NCI-H2196 treated with DMSO at 0.1 percent for 48 hours (cell line): ENCODE measurements at regions not wholly inside any gene's neighbourhood (a gene's known extent, or its start where the extent isn't known, plus 50 kb on each side); places are given as distances from the start of the nearest gene placed in this dataset.
"Not testable (repeated sequence)": the region's sequence is repeated elsewhere in the genome, so short reads cannot be mapped to it uniquely, and the experiment has no call there.

Experiments
- DNase-seq: peaks from one replicate; lab custom pipeline; 2025; ENCODE audit not compliant: unreplicated experiment; lab: John Stamatoyannopoulos, UW

DNA sequence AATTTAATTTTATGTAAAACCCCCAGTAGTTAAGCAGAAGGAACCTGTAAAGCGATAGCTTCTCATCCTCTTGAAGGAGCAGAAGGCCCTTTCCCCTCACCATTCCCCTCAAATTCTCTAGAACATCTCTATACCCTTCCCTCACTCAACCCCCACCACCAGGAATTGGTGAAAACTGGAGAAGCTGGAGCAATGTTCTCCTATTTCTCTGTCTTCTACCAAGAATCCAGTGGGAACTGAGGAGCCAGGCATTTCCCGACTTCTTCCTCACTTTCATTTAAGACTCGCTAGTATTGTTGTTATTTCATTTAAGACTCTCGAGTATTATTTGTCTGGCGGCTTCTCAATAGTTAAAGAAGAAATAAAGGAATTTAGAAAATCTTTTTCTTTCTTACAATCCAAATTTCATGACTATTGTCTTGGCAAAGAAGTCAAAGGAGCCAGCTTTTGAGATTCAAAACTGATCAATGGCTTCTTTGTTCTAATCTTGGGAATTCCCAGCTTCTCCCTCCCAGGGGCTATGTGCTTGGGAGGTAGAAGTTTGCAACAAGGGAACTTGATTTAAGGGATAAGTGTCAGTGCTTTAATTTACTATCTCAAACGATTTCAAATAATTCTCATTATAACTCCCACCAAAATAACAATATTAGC lies 253.3 kb upstream of the ADGRL2 start:
- no peak for DNase-seq

DNA sequence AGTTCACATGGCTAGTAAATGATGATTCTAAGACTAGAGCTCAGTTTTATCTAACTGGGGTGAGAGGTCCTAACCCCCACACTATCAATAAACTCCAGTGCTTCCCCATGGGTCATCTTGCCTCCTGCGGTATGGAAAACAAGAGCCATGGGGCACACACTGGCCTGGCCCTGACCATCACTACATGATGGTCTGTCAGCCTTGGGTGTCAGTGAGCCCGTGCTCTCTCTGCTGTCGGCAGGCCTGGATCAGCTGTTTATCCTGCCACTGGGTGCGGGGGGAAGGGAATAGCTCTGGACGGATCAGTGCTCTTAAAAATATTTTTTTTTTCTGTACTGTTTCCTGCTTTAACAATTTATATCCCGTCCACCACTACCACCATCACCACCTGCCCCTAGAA lies 255.0 kb upstream of the ADGRL2 start:
- no peak for DNase-seq

- DNase-seq, result no peak
Observed at GRCh38 chr1:81543764-81544163, 257.0 kb upstream of the ADGRL2 start.

DNA sequence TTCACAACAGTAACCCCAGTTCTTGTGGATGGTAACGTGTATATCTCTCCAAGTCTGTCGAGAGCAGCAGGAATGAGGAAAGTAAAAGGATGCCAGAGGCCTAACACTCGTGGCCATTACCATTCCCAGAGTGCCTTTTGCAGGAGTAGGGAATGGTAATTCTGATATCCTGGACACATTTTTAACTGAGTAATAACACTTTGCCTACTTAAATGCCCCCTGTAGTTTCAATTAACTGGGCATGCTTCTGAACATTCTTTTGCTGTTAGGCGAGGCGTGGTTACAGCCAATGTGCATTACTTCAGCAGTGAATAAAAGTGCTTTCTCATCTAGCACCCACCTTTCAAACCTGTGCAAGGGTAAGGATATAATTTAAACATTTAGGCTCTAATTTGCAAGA lies 258.5 kb upstream of the ADGRL2 start:
- no peak for DNase-seq

DNA sequence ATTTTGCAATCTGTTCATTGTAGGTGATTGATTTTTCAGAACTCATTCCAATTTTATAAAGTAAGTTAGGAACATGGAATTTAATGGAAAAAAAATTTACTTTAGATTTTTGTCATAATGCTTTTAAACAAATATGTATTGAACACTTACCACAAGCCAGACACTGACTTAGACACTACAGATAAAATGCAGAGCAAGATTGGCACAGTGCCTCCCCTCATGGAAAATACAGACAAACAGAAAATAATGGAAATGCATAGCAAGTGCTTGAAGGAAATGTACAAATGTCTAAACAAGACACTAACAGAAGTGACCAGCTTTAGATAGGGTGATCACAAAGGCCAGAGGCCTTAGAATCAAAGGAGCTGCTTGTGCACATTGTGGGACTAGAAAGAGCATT lies 260.5 kb upstream of the ADGRL2 start:
- DNase-seq, result no peak

GRCh38 chr1:81529014-81529413 lies 271.7 kb upstream of the ADGRL2 start:
- no peak for DNase-seq

DNA sequence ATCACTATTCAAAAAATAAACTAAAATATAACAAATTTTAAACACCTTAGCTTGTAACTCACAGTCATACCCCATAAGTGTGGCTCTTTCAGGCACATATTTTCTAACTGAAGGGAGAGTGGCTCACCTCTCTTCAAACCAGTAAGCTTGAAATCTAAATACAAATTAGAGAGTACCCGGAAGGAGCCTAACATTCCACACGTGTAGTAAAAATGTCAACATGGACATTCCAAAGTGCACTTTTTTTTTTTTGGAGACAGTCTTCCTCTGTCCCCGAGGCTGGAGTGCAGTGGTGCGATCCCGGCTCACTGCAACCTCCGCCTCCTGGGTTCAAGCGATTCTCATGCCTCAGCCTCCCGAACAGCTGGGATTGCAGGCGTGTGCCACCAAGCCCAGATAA lies 275.6 kb upstream of the ADGRL2 start:
- DNase-seq, result no peak

GRCh38 chr1:81519987-81520386 lies 280.7 kb upstream of the ADGRL2 start:
- DNase-seq, result no peak

DNA sequence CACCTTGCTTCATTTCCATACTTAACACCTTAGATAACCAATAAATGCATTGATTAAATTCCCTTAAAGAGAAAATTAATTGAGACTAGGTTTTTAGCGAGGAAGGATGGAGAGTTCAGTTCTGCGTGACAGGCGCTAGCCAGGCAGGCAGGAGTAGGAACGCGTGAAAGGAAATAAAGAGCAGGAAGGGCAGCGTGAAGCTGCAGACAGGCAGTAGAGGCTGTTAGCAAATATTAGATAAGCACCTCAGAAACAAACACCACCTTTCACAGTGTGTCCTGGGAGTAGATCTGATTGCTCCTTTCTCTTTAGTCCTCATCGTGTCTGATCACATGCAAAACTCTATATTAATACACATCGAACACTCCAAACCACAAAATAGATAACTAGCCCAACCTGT lies 282.7 kb upstream of the ADGRL2 start:
- no peak for DNase-seq

- DNase-seq, result no peak
Observed at GRCh38 chr1:81513796-81514354, 286.9 kb upstream of the ADGRL2 start.

DNA sequence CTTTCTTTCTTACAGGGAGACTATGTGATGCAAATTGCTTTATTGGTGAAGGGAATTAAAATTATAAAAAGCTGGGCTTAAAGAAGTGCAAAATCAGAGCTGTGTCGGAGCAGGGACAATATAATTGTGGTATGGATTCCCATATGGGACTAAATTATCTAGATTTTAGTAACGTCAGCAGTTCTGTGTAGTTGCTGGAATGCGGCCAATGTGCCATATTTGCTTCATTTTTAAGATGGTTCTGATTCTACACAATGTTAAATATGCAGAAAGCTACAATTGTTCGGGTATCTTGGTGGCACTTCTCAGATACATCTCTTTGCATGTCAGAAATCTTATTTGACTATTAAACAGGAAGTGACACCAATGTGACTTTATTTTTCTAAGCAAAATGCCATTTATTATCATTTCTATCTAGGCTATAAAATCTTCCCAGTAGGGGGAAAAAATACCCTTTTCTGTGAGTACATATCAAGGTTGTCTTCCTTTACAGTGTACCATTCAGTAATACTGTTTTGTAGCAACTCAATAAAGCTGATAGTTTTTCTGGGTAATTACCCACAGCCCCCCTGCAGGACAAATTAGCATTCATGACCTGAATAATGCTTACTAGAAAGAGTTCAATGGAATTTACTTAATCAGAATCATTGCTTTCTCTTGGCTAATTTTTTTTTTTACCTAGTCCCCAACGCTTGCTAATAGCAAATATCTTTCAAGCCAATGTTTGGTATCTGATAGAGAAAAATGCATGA lies 288.3 kb upstream of the ADGRL2 start:
- no peak for DNase-seq

DNA sequence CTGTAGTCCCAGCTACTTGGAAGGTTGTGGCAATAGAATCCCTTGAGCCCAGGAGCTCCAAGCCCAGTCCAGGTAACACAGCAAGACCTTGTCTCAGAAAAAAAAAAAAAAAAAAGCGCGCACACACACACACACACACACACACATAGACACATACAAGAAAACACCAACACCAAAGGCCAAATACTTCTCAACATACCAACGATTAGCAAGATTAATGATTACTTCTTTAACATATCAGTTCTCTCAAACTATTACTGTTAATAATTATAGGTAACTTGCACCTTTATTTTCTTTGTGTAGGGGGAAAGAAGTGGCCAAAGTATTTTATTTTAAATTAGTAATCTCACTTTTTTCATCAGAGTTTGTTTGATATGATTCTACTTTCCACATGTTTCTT lies 289.5 kb upstream of the ADGRL2 start:
- DNase-seq, result no peak

DNA sequence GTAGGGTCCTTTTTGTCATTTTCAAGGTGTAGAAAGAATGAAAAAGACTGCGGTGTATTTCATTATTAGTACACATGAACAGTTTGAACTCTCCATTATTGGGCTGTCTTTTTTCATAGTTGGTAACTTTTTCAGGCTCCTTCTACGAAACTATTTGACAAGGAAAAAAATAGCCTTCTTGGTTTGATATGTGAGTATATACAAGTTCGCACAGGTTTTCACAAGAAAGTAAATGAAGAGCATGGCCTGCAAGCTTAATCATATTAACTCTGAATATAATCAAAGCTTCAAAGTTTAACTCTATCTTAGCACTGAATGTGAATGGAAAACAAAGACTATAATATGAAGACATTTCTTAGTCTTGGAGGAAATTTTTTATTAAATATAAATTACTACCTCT lies 290.0 kb upstream of the ADGRL2 start:
- DNase-seq, result no peak

- no peak for DNase-seq
Observed at GRCh38 chr1:81509594-81509993, 291.1 kb upstream of the ADGRL2 start.

GRCh38 chr1:81506699-81507098 lies 294.0 kb upstream of the ADGRL2 start:
- DNase-seq, result no peak

- DNase-seq, result no peak
Observed at GRCh38 chr1:81505831-81506230, 294.9 kb upstream of the ADGRL2 start.

GRCh38 chr1:81504820-81505219 lies 295.9 kb upstream of the ADGRL2 start:
- not testable (repeated sequence) for DNase-seq

GRCh38 chr1:81502705-81503104 lies 298.0 kb upstream of the ADGRL2 start:
- DNase-seq, result not testable (repeated sequence)

GRCh38 chr1:81501485-81501884 lies 299.2 kb upstream of the ADGRL2 start:
- DNase-seq, result not testable (repeated sequence)

GRCh38 chr1:81499487-81499886 lies 301.2 kb upstream of the ADGRL2 start:
- no peak for DNase-seq

- DNase-seq, result no peak
Observed at GRCh38 chr1:81498471-81499462, 302.0 kb upstream of the ADGRL2 start.
